ENCODE measurements at regions not wholly inside any gene's neighbourhood (a gene's known extent, or its start where the extent isn't known, plus 50 kb on each side); places are given as distances from the start of the nearest gene placed in this dataset.

DNA sequence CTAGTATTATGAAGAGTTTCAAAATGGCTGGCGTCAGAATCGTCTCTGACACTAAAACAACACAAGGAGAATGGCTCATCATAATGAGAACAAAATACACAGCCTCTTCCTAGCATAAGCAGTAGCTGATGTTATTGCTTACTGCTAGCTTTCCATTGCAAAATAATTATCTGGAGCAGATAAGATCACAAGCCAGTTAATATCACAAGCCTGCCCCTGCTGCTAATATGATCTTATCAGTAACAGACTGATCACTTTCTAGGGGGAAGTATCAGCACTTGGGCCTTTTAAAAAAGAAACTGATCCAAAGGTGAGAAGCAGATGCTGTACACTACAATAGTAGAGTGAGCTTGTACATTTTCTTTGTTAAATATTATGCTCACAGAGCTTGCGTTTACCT lies 554.8 kb upstream of the PABPC4L start:
- TF ChIP-seq, protein P1, sequence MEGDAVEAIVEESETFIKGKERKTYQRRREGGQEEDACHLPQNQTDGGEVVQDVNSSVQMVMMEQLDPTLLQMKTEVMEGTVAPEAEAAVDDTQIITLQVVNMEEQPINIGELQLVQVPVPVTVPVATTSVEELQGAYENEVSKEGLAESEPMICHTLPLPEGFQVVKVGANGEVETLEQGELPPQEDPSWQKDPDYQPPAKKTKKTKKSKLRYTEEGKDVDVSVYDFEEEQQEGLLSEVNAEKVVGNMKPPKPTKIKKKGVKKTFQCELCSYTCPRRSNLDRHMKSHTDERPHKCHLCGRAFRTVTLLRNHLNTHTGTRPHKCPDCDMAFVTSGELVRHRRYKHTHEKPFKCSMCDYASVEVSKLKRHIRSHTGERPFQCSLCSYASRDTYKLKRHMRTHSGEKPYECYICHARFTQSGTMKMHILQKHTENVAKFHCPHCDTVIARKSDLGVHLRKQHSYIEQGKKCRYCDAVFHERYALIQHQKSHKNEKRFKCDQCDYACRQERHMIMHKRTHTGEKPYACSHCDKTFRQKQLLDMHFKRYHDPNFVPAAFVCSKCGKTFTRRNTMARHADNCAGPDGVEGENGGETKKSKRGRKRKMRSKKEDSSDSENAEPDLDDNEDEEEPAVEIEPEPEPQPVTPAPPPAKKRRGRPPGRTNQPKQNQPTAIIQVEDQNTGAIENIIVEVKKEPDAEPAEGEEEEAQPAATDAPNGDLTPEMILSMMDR (conservative IDR thresholded peaks at IDR 0.05), result no peak
- no peak for TF ChIP-seq EZH2 (IDR thresholded peaks at IDR 0.05; ENCODE audit: low read depth)
